ENCODE measurements at regions not wholly inside any gene's neighbourhood (a gene's known extent, or its start where the extent isn't known, plus 50 kb on each side); places are given as distances from the start of the nearest gene placed in this dataset.

- DNase-seq (ENCODE audit: low spot score): no peak
These were observed 768.2 kb upstream of the ACVR2A start for GRCh38 chr2:147076634-147077033.

- no peak for DNase-seq (ENCODE audit: low spot score)
These were observed 776.8 kb upstream of the ACVR2A start for GRCh38 chr2:147068071-147068470.

GRCh38 chr2:147067136-147067535, 777.7 kb upstream of the ACVR2A start:
- DNase-seq (ENCODE audit: low spot score): no peak

GRCh38 chr2:147062073-147062472, 782.8 kb upstream of the ACVR2A start:
- DNase-seq (ENCODE audit: low spot score): no peak

- DNase-seq (ENCODE audit: low spot score): no peak
These were observed 783.6 kb upstream of the ACVR2A start for GRCh38 chr2:147061269-147061668.

- DNase-seq (ENCODE audit: low spot score): no peak
These were observed 786.8 kb upstream of the ACVR2A start for GRCh38 chr2:147057892-147058490.

GRCh38 chr2:147051814-147052213, 793.0 kb upstream of the ACVR2A start:
- DNase-seq (ENCODE audit: low spot score): no peak

GRCh38 chr2:147051248-147051647, 793.6 kb upstream of the ACVR2A start:
- no peak for DNase-seq (ENCODE audit: low spot score)

GRCh38 chr2:147049957-147050356, 794.9 kb upstream of the ACVR2A start:
- DNase-seq (ENCODE audit: low spot score): no peak

- DNase-seq (ENCODE audit: low spot score): no peak
These were observed 798.4 kb upstream of the ACVR2A start for GRCh38 chr2:147046473-147046872.

GRCh38 chr2:147045113-147045512, 799.7 kb upstream of the ACVR2A start:
- DNase-seq (ENCODE audit: low spot score): peak; percentile 32

GRCh38 chr2:147041121-147041494, 803.7 kb upstream of the ACVR2A start:
- no peak for DNase-seq (ENCODE audit: low spot score)

GRCh38 chr2:147040298-147041120, 804.3 kb upstream of the ACVR2A start:
- DNase-seq (ENCODE audit: low spot score): no peak

- DNase-seq (ENCODE audit: low spot score): no peak
These were observed 807.8 kb upstream of the ACVR2A start for GRCh38 chr2:147037048-147037447.

GRCh38 chr2:147033044-147033443, 811.8 kb upstream of the ACVR2A start:
- DNase-seq (ENCODE audit: low spot score): peak; percentile 22

GRCh38 chr2:147031897-147032296, 812.9 kb upstream of the ACVR2A start:
- DNase-seq (ENCODE audit: low spot score): no peak

GRCh38 chr2:147030966-147031720, 813.7 kb upstream of the ACVR2A start:
- peak; percentile 12 for DNase-seq (ENCODE audit: low spot score)

GRCh38 chr2:147027436-147027835, 817.4 kb upstream of the ACVR2A start:
- no peak for DNase-seq (ENCODE audit: low spot score)

GRCh38 chr2:147026664-147027295, 818.0 kb upstream of the ACVR2A start:
- DNase-seq (ENCODE audit: low spot score): peak; percentile 74

GRCh38 chr2:147025646-147026585, 818.9 kb upstream of the ACVR2A start:
- no peak for DNase-seq (ENCODE audit: low spot score)

GRCh38 chr2:147019311-147019710, 825.5 kb upstream of the ACVR2A start:
- no peak for DNase-seq (ENCODE audit: low spot score)
